CD4-positive, alpha-beta T cell treated with Interleukin-21 for 1 hour (primary cell): ENCODE measurements at regions not wholly inside any gene's neighbourhood (a gene's known extent, or its start where the extent isn't known, plus 50 kb on each side); places are given as distances from the start of the nearest gene placed in this dataset.

Source experiments
- DNase-seq: peaks from one replicate; pipeline ENCODE4 v3.0.0-alpha.2; 2020

DNA sequence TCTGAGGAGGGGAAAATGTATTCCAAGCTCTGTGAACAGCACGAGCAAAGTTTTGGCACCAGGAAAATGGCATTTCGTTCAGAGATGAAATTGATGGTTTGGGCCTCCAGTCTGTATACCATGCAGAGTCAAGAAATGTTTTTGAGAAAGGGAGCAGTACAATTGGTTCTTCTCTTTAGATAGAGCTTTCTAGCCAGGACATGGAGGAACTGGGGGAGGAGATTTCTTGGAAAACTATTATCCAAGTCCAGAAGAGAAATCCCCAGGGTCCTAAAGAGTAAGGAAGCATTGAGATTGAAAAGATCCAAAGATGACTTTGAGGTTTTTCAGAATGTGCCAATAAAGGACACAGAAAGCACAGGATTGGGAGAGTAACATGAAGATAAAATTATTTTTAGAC is 432.4 kb downstream of the TNS1 start:
- no peak for DNase-seq

DNA sequence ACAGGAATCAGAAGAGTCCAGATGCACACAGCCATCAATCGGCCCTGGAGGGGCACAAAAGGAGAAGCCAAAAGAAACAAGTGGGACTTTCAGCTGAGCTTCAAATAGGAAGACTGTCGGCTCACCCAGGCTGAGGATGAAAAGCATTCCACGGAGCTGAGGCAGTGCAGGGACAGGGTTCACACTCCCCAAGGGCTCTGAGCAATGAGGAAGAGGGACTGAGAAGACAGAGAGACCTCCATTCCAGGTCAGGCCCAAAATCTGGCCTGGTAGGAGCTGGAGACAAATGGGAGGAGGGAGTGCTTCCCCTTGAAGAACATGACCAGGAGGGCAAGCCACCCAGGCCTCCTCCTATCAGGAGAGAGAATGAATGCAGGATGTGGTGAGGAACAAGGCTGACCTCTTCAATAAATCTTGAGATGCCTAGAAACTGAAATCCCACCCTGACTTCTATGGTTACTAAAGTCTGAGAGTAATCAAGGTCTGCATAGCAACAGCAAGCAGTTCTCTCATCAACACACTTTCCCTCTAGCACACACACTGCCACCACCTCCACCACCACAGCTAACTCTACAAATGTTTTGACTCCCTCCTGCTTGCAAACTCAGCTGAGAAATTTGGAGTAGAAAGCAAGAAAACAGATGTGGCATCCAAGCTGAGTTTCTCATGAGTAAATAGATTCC is 434.4 kb downstream of the TNS1 start:
- no peak for DNase-seq

DNA sequence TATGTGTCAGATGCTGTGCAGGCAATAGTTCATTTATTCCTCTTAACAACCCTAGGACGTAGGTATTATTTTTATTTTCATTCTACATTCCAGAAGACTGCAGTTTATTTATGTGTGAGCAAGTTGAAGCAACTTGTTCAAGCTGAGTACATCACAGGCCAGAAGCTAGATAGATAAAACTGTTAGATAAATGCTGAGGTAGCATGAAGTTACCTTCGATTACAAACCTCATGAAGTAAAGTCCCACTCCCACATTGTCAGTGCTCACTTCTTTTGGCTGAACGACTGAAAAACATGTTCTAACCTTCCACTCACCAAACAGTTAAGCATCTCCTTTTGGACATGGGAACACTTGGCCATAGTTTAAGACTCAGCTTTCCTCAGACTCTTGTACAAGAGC is 439.2 kb downstream of the TNS1 start:
- DNase-seq = no peak

DNA sequence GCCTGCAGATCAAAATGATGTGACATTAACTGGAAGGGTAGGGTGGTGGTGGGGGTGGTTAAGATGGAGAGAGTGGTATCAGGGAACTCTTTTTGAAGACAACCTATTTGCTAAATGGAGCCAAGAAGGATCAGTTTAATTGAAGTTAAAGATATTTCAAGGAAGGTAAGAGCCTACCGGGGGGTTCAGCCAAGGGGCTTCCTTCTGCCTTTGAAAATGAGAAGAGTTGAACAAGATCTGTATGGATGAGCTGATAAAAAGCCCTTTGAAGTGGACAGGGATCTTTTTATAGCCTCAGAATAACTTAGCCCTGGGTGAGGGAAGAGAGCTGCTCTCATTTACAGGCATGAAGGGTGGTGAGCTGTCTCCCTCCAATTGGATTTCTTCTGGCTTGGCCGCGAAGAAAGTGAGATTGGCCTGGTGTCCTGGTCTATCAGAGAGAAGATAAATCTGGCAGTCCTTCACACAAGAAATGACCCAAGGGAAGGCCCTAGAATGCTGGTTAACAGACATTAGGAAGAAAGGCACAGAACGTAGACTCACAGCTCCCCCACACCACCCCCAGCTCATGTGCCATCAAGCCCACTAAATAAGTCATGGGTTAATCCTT is 439.8 kb downstream of the TNS1 start:
- DNase-seq = no peak

DNA sequence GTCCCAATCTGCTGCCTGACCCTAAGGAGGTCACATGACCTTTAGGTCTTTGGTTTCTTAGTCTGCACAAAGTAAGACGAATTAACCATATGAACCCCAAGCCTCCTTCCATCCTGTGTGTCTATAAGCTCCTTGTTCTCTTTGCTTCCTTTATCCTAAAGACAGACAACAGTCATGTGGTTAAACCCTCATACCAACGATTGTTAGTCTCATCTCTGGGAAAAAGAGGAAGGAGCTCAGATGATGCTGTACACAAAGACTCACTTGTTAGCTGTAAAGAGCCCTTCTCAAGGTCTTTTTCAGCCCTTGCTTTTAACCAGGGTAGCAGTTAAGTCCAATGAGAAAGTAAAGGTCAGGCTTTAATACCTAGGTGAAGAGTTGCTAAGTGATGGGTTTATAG is 443.7 kb downstream of the TNS1 start:
- no peak for DNase-seq

DNA sequence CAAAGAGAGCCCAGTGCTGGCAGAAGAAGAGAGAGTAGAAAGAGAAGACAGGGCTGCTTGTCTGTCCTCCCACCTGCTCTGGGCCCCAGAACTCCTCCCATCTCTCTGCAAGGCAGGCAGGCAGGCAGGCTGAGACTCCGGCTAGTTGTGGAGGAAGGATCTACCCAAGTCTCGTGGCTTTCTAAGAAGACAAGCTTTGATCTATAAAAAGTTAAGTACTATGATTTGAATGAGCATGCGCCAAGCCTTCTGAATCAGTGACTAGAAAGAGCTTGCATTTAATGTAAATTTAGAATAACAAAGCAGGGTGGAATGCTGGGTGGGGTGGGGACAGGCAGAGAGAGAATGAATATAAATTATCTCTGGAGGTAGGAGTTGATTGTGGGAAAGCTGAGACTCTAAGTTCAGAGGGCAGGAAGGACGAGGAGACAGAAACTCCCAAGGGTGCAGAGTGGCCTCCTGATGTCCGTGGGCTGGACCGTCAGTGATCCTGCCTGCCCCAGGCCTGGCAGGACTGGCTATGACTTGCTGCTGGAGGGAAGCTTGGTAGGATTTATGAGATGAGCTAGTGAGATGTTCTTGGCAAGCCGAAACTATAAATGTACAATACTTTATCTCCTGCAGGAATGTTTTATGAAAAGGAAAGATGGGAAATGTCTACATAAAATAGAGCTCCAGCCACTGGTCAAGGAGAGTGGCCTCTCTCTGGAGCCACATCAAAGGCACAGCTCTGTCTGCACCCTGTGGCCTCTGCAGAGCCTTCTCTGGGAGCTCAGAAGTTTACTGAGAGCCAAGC is 447.5 kb downstream of the TNS1 start:
- DNase-seq = no peak

DNA sequence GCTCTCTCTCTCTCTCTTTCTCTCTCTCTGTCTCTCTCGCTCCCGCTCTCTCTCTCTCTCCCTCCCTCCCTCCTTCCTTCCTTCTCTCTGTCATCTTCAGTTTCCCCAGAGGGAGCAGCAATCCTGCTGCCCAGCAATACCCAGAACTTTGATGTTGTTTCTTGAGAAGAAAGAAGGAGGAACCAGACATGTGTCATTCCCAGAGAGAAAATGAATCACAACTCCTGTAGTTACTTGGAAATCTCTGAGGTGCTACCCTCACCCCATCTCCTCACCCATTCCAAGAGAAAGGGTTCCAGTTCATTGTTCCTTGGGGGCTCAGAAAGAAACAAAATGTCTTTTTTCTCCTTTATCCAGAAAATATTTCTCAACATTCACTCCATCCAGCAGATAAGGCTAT is 449.1 kb downstream of the TNS1 start:
- no peak for DNase-seq

DNA sequence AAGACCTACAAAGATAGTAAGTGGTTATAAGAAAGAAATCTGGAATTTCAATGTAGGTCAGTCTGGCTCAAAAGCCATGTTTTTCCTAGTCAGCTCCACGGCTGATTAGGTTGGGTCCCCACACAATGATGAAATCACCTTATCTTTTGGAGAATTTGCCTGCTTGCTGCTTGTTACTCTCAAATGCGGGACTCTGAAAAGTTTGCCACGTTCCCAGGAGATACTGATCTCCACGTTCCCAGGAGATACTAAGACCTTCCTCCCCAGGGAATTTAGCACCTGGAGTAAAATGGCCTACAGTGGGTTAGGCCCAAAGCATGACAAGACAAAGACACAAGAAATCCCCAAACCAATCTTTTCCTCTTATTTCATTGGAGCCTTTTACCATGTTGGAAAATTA is 449.6 kb downstream of the TNS1 start:
- DNase-seq = no peak

DNA sequence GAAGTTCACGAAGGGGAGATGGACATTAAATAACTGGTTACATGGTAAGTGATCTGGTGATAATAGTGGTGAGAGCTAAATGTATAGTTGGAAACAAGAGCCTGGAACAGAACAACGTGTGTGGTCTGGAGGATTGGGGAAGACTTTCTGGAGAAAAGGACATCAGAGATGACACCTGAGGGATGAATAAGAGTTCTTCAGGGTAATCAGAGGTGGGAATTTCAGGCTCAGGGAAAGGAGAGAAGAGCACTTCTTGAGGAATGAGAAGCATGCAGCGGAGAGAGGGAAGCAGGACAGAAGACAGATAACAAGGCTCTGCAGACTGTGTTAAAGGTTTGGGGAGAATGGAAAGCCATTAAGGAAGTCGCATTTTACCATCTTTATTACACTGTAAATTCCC is 450.7 kb downstream of the TNS1 start:
- no peak for DNase-seq

DNA sequence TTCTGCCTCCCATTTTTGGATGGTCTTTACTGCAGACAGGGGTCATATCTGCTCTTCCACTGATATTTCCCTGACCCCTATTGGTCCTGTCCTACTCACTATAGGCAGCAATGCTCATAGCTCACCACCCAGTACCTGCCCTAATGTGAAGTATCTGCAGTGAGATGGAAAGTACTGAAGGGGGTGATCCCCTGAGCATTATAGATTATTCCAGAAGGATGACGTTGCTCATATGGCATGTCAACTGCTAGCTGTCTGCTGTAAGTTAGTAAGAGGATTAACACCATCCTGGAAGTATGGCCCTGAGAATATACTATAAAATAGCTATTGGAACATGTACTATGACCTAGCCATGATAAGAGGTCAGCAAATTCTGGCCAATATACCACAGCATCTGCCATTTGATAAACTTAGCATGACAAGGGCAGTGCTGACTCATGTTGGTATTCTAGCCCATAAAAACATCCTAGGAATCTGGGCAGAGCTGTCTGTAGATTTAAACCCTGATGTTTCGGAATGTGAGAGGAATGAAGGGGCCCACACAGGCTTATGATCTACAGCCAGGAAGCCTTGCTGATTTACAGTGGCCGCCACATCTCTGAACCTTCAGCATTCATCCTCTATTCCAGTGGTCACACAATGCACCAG is 451.4 kb downstream of the TNS1 start:
- no peak for DNase-seq

DNA sequence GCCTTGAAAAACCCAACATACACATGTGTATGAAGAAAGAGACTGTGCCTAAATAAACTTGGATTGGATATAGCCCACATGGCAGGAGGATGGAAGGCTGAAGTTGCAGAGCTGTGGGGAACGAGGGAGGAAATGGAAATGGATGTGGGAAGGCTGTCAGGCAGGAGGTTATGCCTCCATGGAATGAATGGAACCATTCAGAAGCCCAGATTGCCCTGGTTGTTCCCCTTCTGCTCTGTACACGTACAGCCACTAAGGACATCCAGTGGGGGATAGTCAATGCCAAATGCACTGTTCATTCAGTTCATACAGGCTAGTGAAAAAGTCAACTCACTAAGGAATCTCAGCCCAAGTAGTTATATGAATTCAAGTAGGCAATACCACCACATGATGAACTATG is 463.7 kb downstream of the TNS1 start:
- no peak for DNase-seq

DNA sequence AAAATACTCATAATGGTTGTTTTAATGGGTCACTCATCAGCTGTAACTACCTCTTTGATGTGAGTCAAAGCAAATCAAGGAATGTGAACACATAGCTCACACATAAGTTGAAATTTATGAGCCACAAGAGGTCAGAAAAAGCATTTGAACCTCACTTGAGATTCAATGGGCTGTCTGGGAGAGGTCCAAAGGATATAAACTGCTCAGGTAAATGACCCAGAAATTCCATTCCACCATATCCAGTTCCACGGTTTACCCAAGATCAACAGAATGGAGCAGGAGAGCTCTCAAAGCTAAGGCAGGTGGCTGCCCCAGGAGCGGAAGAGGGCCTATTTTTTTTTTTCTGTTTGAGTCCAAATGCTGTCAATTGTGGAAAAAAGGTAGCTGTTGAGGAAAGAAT is 464.1 kb downstream of the TNS1 start:
- no peak for DNase-seq

DNA sequence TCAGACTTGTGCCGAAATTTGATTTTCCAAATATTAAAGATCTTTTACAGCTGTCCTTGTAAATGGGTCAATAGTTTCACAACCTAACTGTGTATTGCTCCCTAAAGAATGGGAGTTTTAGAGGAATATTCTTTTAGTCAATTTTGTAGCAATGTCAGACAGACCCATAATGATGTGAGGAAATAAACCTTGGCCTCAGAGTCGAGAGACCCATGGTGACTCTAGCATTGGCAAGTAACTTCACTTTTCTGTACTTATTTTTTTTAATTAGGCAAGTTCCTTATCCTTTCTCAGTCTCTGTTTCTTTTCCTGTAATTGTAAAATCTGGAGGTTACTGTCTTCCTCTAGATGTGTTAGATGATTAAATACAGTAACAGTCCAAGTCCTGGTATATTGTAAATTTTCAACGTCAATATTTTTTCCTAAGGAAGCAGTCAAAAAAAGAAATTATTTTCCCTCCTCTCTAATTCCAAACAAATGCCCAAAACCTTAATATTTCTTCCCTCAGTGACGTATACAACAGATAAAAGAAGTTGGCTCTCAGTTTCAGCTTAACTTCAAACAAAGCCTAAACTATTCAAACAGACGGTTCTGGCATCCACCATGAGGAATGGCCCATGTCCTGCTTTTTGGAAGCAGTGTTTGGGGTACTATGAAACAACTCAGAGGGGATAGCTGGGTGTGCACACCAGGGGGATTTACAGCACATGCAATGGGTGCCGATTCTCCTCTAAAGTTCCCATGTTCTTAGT is 466.7 kb downstream of the TNS1 start:
- no peak for DNase-seq

DNA sequence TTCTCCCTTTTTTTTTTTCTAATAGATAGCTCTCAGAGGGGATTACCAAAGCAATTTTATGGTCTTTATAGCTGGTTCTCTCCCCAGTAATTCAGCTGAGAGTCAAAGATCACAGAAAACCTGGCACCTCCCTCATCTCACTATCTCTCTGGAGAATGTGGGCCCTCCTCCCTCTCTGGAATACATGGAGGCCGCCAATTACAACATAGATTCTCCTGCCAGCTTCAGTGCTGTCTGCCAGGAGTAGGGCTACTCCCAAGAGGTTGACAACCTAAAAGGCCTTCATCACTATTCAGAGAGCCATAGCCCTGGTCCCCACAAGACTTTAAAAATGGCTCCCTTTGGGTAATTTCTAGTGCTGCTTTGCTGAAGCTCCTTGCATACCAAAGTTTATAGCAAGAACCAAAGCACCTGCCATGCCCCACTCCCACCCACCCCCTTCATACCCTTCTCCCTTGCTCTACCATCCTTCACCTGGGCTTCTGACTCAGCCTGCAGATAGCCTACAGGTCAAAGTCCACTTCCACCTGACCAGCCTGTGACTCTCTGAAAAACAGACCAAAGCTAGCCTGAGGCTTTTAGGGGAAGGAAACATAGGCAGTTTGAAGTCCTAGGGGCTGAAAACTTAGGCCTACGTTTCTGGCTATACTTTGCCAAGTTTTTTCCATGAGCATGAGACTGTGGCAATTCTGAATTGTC is 472.3 kb downstream of the TNS1 start:
- DNase-seq = no peak

DNA sequence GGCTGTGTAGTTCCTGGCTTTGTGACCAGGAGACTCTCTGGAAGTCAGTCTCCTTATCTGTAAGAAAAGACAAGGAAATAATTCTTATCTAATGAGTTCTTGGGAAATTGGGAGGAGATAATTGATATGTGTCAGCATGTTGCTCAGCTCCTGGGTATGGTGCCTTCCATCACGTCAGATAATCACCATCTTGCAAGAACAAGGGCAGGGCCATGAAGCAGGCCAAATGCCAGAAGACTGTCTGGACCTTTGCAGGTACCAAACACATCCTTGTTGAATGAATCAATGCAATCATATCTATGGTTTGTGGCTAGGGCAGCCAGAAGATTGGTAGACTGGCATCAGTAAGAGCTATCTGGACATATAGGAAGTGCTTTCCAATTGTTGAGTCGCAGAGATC is 473.5 kb downstream of the TNS1 start:
- no peak for DNase-seq

DNA sequence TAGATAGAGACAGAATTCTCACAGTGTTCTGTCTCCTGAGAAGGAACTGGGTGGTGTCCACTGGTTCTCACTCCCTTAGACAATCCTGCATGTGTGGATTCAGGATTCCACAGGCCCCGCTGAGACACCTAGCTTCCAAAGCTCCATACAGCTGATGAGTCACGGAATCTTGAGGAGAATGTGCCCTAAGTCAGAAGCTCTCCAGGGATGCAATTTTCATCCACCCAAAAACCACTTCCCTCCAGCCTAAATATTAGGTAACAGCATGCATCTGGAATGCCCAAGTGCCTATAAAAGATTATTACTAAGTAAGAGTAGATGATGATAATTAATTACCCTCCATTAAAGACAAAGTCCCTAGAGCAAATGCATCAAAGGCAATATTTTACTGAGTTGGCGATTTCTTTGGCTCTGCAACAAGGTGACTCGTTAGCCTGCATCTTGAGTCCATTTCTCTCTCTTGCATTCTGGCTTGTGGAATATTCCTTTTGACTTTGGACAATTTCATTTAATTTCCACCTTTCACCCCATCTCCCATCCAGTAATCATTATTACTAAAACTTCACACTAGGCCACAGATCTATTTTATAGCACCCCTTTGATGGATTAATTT is 475.1 kb downstream of the TNS1 start:
- DNase-seq = no peak

DNA sequence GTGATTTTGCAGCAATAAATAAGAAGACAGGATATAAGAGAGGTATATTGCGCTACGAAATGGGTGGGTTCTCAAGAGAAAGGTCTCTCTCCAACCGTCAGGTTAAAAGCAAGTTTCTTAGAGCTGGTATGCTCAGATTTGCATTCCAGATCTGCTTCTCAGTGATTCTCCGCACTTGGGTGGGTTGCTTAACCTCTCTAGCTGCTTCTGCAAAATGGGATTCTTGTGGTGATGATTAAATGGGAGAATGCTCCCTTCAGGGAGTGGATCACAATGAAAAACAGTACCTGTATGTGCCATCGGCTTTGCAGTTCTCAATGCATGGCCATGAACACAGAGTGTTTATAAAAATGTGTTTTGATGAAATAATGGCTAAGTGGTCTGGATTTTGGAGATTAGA is 477.7 kb downstream of the TNS1 start:
- no peak for DNase-seq

DNA sequence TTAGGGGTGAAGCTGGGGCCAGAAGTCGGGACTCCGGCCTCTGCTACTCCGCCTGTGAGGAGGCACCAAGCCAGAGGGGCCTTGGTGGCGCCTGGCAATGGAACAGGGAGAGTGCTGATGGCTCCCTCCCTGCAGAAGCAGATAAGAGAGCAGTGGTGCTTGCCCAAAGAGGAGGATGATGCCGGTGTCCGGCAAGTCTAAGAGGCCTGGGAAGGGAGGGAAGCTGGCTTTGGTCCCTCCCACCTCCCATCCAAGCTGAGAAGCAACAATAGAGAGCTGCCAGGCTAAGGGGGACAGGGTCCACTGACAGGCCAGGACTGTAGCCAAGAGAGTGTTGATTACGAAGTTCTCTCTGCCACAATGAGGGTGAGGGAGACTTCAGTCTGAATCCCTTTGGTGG is 479.5 kb downstream of the TNS1 start:
- no peak for DNase-seq

DNA sequence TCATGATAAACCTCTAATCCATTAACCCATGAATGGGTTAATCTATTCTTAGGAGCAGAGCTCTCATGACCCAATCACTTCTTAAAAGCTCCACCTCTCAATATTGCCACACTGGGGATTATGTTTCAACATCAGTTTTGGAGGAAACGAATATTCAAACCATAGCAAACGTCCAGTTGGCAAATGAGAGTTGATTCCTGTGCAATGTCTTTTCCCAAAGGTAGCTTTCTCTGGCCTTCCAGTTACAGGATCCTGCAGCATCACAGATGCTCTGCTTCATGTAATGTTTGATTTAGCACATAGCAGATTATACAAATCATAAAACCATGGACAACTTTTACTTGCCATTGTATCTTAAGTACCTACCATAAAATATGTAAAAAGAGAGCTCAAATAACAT is 481.0 kb downstream of the TNS1 start:
- DNase-seq = no peak

DNA sequence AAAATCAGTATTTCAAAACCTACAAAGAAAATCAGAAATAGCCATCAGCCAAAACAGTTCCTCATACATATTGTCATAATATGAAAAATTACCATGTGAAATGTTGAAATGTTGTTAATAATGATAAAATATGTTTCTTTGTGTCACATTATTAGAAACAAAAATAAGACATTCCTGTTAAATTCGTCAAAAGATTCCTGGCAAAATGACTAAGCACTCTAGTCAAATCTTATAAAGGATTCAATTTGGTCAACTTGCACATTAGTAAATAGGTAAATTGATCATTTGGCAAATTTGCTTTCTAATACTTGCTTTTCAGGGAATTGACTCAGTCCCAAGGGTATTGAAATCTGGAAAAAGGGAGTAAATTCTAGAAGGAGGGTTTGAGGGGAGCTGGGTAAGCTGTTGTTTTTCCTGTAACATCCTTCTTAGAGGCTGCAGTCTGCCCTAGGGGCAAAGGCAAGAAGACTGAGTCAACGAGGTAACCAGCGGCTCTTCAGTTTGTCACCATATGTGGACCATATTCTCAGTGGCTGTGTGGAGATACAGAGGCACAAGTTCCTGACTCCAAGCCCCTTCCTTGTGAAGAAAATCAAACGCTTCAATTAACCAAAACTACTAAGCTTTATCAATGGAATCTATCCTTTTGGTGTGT is 482.3 kb downstream of the TNS1 start:
- no peak for DNase-seq

DNA sequence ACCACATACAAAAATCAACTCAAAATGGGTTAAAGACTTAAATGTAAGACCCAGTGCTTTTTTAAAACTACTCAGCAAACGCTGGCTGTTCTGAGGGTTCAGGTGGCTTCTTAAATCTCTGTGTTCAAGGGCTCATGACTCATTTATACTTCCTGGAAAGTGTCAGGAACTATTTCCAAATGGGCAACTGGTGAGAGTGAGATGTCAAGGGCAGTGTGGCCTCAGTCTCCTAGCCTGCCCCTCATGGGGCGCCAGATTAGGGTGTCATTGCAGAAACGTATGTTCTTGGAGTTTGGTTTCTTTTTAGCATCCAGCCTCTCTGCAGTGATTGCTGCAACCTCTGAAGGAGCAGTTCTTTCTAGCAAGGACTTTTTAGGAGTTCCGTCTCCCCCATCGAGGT is 485.4 kb downstream of the TNS1 start:
- DNase-seq = no peak
